CD4-positive, alpha-beta T cell (primary cell): ENCODE measurements at regions not wholly inside any gene's neighbourhood (a gene's known extent, or its start where the extent isn't known, plus 50 kb on each side); places are given as distances from the start of the nearest gene placed in this dataset.

Experiments
- ATAC-seq: fragments of 200-7000 bp; cut with Tn5 transposase; one replicate; pipeline ENCODE4 v1.10.0; 2022; ENCODE audit warnings: mild to moderate bottlenecking; ENCODE audit not compliant: poor library complexity
- CTCF ChIA-PET: fragments of 350-600 bp; sonication (Branson Sonifier 250); formaldehyde crosslinking; loops from one replicate; lab custom pipeline; 2021; ENCODE audit warnings: antibody characterized with exemption, inconsistent platforms; lab: Charles Lee
- POLR2A ChIA-PET: fragments of 350-600 bp; sonication (Branson Sonifier 250); formaldehyde crosslinking; loops from one replicate; lab custom pipeline; 2021; ENCODE audit warnings: antibody characterized with exemption, inconsistent platforms; lab: Charles Lee
- DNase-seq, 14 experiments: peaks; one replicate each; pipeline ENCODE4 v3.0.0-alpha.2; 2013 to 2020; ENCODE audit warnings: mixed read lengths in 2 of 14
- H3K27ac ChIP-seq, 2 donors: one replicate each; pipeline versions ENCODE4 v1.5.1 to v1.7.0; 2013; ENCODE audit warnings: low read length in 2 of 2, low read depth in 1 of 2, mild to moderate bottlenecking in 1 of 2
- H3K27me3 ChIP-seq, 2 experiments: 1 replicate in 1 of 2; 2 replicates in 1 of 2; pipeline versions ENCODE4 v1.6.1 to v1.7.0; 2013; ENCODE audit warnings: low read length in 2 of 2, control low read depth in 1 of 2, mild to moderate bottlenecking in 1 of 2, moderate library complexity in 1 of 2; ENCODE audit not compliant: insufficient read depth in 2 of 2, control insufficient read depth in 1 of 2
- H3K36me3 ChIP-seq: one replicate; pipeline ENCODE4 v1.6.1; 2013; ENCODE audit warnings: low read length, control low read depth; ENCODE audit not compliant: insufficient read depth
- H3K4me1 ChIP-seq: one replicate; pipeline ENCODE4 v1.6.1; 2013; ENCODE audit warnings: low read length, control low read depth; ENCODE audit not compliant: insufficient read depth
- H3K4me3 ChIP-seq: one replicate; pipeline ENCODE4 v1.5.1; 2013; ENCODE audit warnings: mild to moderate bottlenecking, low read length, moderate library complexity
- H3K9me3 ChIP-seq, 2 experiments: 1 replicate in 1 of 2; 2 replicates in 1 of 2; pipeline versions ENCODE4 v1.6.1 to v1.7.0; 2013; ENCODE audit warnings: low read length in 2 of 2, mild to moderate bottlenecking in 2 of 2, control low read depth in 1 of 2, moderate library complexity in 1 of 2; ENCODE audit not compliant: control insufficient read depth in 1 of 2, insufficient read depth in 1 of 2
- H3K27ac Mint-ChIP-seq: one replicate; pipeline ENCODE4 v1.8.0; 2020; ENCODE audit warnings: mixed read lengths
- H3K27me3 Mint-ChIP-seq: one replicate; pipeline ENCODE4 v1.8.0; 2021; ENCODE audit warnings: mixed read lengths
- H3K36me3 Mint-ChIP-seq: one replicate; pipeline ENCODE4 v1.8.0; 2021; ENCODE audit warnings: low read depth, mixed read lengths
- H3K4me1 Mint-ChIP-seq: one replicate; pipeline ENCODE4 v1.8.0; 2021; ENCODE audit warnings: low read depth, mixed read lengths
- H3K4me3 Mint-ChIP-seq: one replicate; pipeline ENCODE4 v1.8.0; 2020; ENCODE audit warnings: mild to moderate bottlenecking, mixed read lengths
- H3K9me3 Mint-ChIP-seq: one replicate; pipeline ENCODE4 v1.8.0; 2020; ENCODE audit warnings: mixed read lengths
- intact Hi-C, 2 experiments: fragments of 100-400 bp; cut with DNase I in 1 of 2; cut with micrococcal nuclease in 1 of 2; formaldehyde crosslinking; loops; one replicate each; pipeline versions ENCODE4 v1.15.1 to v1.9.0; 2023 to 2025; cut with DNase I, micrococcal nuclease
- TF ChIP-seq, protein P1 (sequence below): fragments of 200-600 bp; IDR thresholded peaks from one replicate; pipeline ENCODE4 v1.8.0; 2022; ENCODE audit warnings: antibody characterized with exemption, mild to moderate bottlenecking

- ChIA-PET CTCF (no interaction called here), POLR2A (no interaction called here)
- no peak overlapping the region for H3K27ac ChIP-seq
- intact Hi-C loops, result no loop called here
- no peaks in the 10 kb centered on the region for H3K27me3 ChIP-seq
- H3K36me3 ChIP-seq, result no peaks in the 10 kb centered on the region
- no peak overlapping the region for H3K27ac Mint-ChIP-seq
- peaks cover 0 to 11% of the 10 kb centered on the region in 2 experiments for H3K9me3 ChIP-seq
- no peak overlapping the region for H3K4me3 ChIP-seq
- peaks cover 16% of the 10 kb centered on the region for H3K9me3 Mint-ChIP-seq
- H3K4me1 ChIP-seq, result no peaks in the 10 kb centered on the region
- TF ChIP-seq, protein P1, sequence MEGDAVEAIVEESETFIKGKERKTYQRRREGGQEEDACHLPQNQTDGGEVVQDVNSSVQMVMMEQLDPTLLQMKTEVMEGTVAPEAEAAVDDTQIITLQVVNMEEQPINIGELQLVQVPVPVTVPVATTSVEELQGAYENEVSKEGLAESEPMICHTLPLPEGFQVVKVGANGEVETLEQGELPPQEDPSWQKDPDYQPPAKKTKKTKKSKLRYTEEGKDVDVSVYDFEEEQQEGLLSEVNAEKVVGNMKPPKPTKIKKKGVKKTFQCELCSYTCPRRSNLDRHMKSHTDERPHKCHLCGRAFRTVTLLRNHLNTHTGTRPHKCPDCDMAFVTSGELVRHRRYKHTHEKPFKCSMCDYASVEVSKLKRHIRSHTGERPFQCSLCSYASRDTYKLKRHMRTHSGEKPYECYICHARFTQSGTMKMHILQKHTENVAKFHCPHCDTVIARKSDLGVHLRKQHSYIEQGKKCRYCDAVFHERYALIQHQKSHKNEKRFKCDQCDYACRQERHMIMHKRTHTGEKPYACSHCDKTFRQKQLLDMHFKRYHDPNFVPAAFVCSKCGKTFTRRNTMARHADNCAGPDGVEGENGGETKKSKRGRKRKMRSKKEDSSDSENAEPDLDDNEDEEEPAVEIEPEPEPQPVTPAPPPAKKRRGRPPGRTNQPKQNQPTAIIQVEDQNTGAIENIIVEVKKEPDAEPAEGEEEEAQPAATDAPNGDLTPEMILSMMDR, result no peak
- DNase-seq (no peak), ATAC-seq (no peak)
- no peaks in the 10 kb centered on the region for H3K4me1 Mint-ChIP-seq
- no peaks in the 10 kb centered on the region for H3K27me3 Mint-ChIP-seq
- no peak overlapping the region for H3K4me3 Mint-ChIP-seq
- H3K36me3 Mint-ChIP-seq, result no peaks in the 10 kb centered on the region
Measured at GRCh38 chr16:6898896-6899295, 433.7 kb upstream of the RBFOX1 start.

- Mint-ChIP-seq H3K9me3 (peaks cover 16% of the 10 kb centered on the region), H3K36me3 (no peaks in the 10 kb centered on the region), H3K4me3 (no peak overlapping the region), H3K4me1 (no peaks in the 10 kb centered on the region), H3K27me3 (no peaks in the 10 kb centered on the region), H3K27ac (no peak overlapping the region)
- Histone ChIP-seq H3K4me1 (no peaks in the 10 kb centered on the region), H3K9me3 (peaks cover 0 to 8% of the 10 kb centered on the region in 2 experiments), H3K27me3 (no peaks in the 10 kb centered on the region), H3K36me3 (no peaks in the 10 kb centered on the region), H3K27ac (no peak overlapping the region), H3K4me3 (no peak overlapping the region)
- intact Hi-C loops, result no loop called here
- DNase-seq (no peak), ATAC-seq (no peak)
- CTCF ChIA-PET, result no interaction called here
- TF ChIP-seq, protein P1, result no peak
- POLR2A ChIA-PET, result no interaction called here
Measured at GRCh38 chr16:6897876-6898485, 434.7 kb upstream of the RBFOX1 start.

DNA sequence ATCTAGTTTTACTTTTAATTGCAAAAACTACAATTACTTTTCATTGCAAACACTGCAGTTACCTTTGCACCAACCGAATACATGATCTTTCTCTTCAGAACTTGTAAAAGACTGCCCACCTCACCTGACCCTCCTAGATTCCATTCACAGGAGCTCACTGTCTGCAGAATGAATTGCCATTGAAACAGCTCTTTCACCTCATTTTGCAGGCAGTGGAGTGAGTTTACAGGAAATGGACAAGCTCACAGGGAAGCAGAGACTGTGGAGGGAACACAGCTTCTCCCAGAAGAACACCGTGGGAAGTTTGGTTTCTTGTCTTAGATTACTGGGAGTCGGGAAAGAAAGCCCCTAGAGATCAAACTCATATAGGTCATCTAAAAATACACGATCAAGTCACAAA lies 439.7 kb upstream of the RBFOX1 start:
- H3K27me3 Mint-ChIP-seq, result no peaks in the 10 kb centered on the region
- no peak overlapping the region for H3K4me3 Mint-ChIP-seq
- peaks cover 8% of the 10 kb centered on the region for H3K9me3 Mint-ChIP-seq
- H3K4me1 Mint-ChIP-seq, result no peaks in the 10 kb centered on the region
- H3K4me1 ChIP-seq, result no peaks in the 10 kb centered on the region
- CTCF ChIA-PET, result no interaction called here
- POLR2A ChIA-PET, result no interaction called here
- no peaks in the 10 kb centered on the region for H3K36me3 Mint-ChIP-seq
- intact Hi-C loops, result no loop called here
- DNase-seq (no peak), ATAC-seq (no peak)
- H3K36me3 ChIP-seq, result no peaks in the 10 kb centered on the region
- H3K27ac ChIP-seq, result no peak overlapping the region
- H3K27me3 ChIP-seq, result no peaks in the 10 kb centered on the region
- H3K27ac Mint-ChIP-seq, result no peak overlapping the region
- no peak overlapping the region for H3K4me3 ChIP-seq
- peaks cover 0 to 11% of the 10 kb centered on the region in 2 experiments for H3K9me3 ChIP-seq
- TF ChIP-seq, protein P1, result no peak
